ENCODE measurements at regions not wholly inside any gene's neighbourhood (a gene's known extent, or its start where the extent isn't known, plus 50 kb on each side); places are given as distances from the start of the nearest gene placed in this dataset.

DNA sequence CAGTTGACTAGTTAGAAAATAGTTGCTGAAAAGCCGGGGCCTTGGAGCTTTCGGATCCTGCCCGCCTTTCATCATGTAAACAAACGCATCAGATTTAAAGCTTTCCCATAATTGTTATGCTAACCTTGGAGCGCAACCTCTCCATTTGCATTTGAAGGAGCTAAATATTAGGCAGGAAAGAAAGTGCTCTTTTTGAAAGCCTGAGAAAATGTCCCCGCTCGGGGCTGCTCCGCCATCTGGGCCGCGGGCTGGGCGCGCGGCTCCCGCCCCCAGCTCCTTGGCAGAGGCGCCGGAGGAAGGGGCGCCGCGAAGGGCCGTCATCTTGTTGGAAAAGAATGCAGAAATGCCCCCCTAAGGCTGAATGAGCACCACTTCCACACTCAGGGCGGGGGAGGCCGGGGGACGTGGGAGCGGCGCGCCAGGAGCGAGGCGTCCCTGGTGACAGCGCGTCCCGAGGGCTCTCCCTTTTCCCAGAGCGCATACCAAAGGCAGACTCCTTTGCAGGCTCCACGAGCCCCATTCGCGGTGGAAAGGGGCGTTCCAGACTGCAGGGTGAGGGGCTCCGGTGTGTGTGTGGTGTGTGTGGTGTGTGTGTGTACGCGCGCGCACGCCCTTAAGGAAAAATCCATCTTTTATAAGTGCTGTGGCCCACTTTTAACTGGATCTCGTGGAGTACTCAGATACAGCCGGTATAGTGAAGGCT lies 145.6 kb upstream of the ID4 start:
- Histone ChIP-seq H3K4me1 (ENCODE audit: control insufficient read depth in 1 of 2, insufficient read depth in 2 of 2, low read length in 2 of 2) (no peaks in the 10 kb centered on the region), H3K36me3 (ENCODE audit: control insufficient read depth in 1 of 2, insufficient read depth in 2 of 2, low read length in 2 of 2) (no peaks in the 10 kb centered on the region), H3K27me3 (ENCODE audit: control insufficient read depth in 1 of 2, insufficient read depth in 2 of 2, low read length in 2 of 2) (peaks cover 9 to 14% of the 10 kb centered on the region in 2 donors), H3K4me3 (ENCODE audit: low read depth in 1 of 2, low read length in 2 of 2) (peak overlapping the region; percentile 36 to 38), H3K9me3 (ENCODE audit: control insufficient read depth in 1 of 2, low read length in 2 of 2) (no peaks in the 10 kb centered on the region), H3K9ac (ENCODE audit: low read depth in 1 of 2, low read length in 2 of 2) (no peak overlapping the region), H3K27ac (ENCODE audit: low read depth, low read length) (no peak overlapping the region)

DNA sequence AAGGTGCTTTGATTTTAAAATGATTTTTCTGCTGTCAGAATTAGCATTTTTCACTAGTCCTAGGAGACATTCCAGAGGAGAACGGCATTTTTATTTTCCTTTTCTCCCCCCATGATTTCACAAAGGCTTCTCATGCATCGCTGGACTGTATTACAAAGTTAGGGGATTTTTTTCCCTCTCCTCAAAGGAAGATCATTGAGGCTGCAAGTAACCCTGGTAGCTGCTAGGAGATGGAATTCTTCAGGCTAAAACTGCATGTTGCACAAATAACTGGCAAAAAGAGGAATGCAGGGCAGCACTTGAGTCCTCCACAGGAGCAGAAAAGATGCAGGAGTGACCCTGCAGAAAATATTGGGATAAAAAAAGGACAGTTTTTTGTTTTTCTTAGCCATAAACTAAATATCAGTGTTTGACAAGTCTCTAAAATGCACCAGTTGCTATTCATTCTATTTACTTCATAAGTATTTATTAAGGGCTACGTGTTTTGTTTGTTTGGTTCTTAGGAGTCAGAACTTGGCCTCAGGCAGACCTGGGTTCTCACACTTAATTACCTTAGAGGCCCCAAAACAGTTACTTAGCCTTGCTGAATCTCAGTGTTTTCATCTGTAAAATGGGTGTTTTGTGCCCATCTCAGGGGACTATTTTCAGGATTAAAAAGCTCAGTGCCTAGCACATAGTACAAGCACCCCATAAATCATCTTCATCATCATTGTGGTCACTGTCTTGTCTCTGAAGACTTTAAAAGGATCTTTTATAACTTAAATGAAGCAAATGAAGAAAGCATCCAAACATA lies 144.5 kb upstream of the ID4 start:
- H3K36me3 ChIP-seq (ENCODE audit: control insufficient read depth in 1 of 2, insufficient read depth in 2 of 2, low read length in 2 of 2): no peaks in the 10 kb centered on the region
- H3K9ac ChIP-seq (ENCODE audit: low read depth in 1 of 2, low read length in 2 of 2): no peak overlapping the region
- no peak overlapping the region for H3K4me3 ChIP-seq (ENCODE audit: low read depth in 1 of 2, low read length in 2 of 2)
- no peaks in the 10 kb centered on the region for H3K9me3 ChIP-seq (ENCODE audit: control insufficient read depth in 1 of 2, low read length in 2 of 2)
- no peaks in the 10 kb centered on the region for H3K4me1 ChIP-seq (ENCODE audit: control insufficient read depth in 1 of 2, insufficient read depth in 2 of 2, low read length in 2 of 2)
- peaks cover 9 to 14% of the 10 kb centered on the region in 2 donors for H3K27me3 ChIP-seq (ENCODE audit: control insufficient read depth in 1 of 2, insufficient read depth in 2 of 2, low read length in 2 of 2)
- no peak overlapping the region for H3K27ac ChIP-seq (ENCODE audit: low read depth, low read length)

DNA sequence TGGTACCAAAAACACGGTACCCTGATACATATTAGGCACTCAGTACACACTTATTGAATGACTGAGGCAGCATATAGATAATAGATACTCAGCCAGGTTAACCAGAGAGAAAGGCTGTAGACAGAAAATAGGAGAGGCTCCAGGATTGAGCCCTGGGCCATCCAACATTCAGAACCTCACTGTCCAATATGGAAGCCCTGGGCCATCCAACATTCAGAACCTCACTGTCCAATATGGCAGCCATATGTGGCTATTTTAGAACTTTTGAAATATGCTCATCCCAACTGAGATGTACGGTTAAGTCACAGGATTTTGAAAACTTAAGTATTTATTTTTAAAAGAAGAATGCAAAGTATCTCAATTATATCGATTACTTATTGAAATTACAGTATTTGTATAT lies 142.5 kb upstream of the ID4 start:
- peaks cover 9 to 14% of the 10 kb centered on the region in 2 donors for H3K27me3 ChIP-seq (ENCODE audit: control insufficient read depth in 1 of 2, insufficient read depth in 2 of 2, low read length in 2 of 2)
- H3K9ac ChIP-seq (ENCODE audit: low read depth in 1 of 2, low read length in 2 of 2): no peak overlapping the region
- H3K27ac ChIP-seq (ENCODE audit: low read depth, low read length): no peak overlapping the region
- no peaks in the 10 kb centered on the region for H3K4me1 ChIP-seq (ENCODE audit: control insufficient read depth in 1 of 2, insufficient read depth in 2 of 2, low read length in 2 of 2)
- no peak overlapping the region for H3K4me3 ChIP-seq (ENCODE audit: low read depth in 1 of 2, low read length in 2 of 2)
- no peaks in the 10 kb centered on the region for H3K9me3 ChIP-seq (ENCODE audit: control insufficient read depth in 1 of 2, low read length in 2 of 2)
- no peaks in the 10 kb centered on the region for H3K36me3 ChIP-seq (ENCODE audit: control insufficient read depth in 1 of 2, insufficient read depth in 2 of 2, low read length in 2 of 2)

DNA sequence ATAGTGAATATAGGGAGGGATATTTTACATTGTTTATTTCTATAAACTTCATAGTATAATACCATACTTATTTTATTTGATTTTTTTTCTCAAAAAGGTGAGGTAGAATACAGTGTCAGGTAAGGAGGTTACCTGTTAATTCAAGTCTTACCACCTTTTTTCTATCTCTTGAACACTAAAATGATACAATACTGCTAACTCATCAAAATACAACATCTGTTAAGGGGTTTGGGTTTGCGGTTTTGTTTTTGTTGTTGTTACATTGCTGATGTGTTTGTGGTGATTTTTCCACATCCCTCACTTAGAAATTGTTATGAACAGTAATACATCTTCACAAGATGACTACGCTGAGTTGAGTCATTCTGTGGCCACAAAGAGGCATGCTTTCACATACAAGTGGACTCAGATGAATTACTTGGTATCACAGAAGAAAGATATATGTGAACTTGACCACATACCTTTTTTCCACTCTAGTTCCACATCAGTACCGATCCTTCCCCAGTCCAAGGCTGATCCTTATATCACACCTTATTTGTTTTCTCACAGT lies 139.4 kb upstream of the ID4 start:
- no peaks in the 10 kb centered on the region for H3K36me3 ChIP-seq (ENCODE audit: control insufficient read depth in 1 of 2, insufficient read depth in 2 of 2, low read length in 2 of 2)
- H3K4me3 ChIP-seq (ENCODE audit: low read depth in 1 of 2, low read length in 2 of 2): no peak overlapping the region
- no peaks in the 10 kb centered on the region for H3K9me3 ChIP-seq (ENCODE audit: control insufficient read depth in 1 of 2, low read length in 2 of 2)
- no peak overlapping the region for H3K9ac ChIP-seq (ENCODE audit: low read depth in 1 of 2, low read length in 2 of 2)
- no peaks in the 10 kb centered on the region for H3K27me3 ChIP-seq (ENCODE audit: control insufficient read depth in 1 of 2, insufficient read depth in 2 of 2, low read length in 2 of 2)
- no peak overlapping the region for H3K27ac ChIP-seq (ENCODE audit: low read depth, low read length)
- no peaks in the 10 kb centered on the region for H3K4me1 ChIP-seq (ENCODE audit: control insufficient read depth in 1 of 2, insufficient read depth in 2 of 2, low read length in 2 of 2)

DNA sequence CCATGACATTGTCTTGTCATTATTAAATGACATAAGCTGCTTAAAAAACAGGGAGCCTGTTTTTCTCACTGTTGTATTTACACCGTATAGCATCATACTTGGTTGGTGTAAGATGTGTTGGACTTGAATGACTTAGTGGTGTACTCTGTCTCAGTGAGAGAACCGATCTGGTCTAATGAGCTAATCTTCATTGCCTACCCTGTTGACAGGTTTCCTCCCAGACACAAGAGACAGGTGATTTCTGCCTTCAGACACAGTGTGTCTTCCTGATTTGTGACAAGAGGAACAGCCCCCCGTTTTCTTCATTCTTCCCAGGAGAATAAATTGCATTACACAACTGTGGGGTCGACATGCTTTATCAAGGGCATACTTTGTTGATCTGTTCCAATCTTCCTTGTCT lies 137.2 kb upstream of the ID4 start:
- Histone ChIP-seq H3K36me3 (ENCODE audit: control insufficient read depth in 1 of 2, insufficient read depth in 2 of 2, low read length in 2 of 2) (no peaks in the 10 kb centered on the region), H3K27me3 (ENCODE audit: control insufficient read depth in 1 of 2, insufficient read depth in 2 of 2, low read length in 2 of 2) (no peaks in the 10 kb centered on the region), H3K4me1 (ENCODE audit: control insufficient read depth in 1 of 2, insufficient read depth in 2 of 2, low read length in 2 of 2) (no peaks in the 10 kb centered on the region), H3K9me3 (ENCODE audit: control insufficient read depth in 1 of 2, low read length in 2 of 2) (no peaks in the 10 kb centered on the region), H3K9ac (ENCODE audit: low read depth in 1 of 2, low read length in 2 of 2) (no peak overlapping the region), H3K4me3 (ENCODE audit: low read depth in 1 of 2, low read length in 2 of 2) (no peak overlapping the region), H3K27ac (ENCODE audit: low read depth, low read length) (no peak overlapping the region)

DNA sequence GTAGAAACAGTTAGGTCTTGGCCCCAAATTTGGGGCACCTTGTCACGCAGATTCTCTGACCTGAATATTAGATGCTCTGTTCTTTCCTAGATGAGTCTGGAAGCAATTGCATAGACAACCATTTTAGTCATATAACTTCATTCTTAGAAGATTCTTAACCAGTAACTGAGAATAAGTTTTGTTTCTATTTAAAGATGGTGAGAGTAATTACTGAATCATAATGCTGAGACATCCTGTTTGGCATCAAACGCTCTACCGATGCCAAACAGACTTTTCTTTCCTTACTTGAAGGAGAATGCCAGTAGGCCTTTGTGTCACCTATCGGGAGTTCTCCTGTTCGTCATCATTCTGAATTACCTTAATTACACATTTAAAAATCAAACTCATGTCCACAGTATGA lies 131.6 kb upstream of the ID4 start:
- Histone ChIP-seq H3K9ac (ENCODE audit: low read depth in 1 of 2, low read length in 2 of 2) (no peak overlapping the region), H3K4me3 (ENCODE audit: low read depth in 1 of 2, low read length in 2 of 2) (no peak overlapping the region), H3K27ac (ENCODE audit: low read depth, low read length) (no peak overlapping the region), H3K9me3 (ENCODE audit: control insufficient read depth in 1 of 2, low read length in 2 of 2) (no peaks in the 10 kb centered on the region), H3K4me1 (ENCODE audit: control insufficient read depth in 1 of 2, insufficient read depth in 2 of 2, low read length in 2 of 2) (no peaks in the 10 kb centered on the region), H3K27me3 (ENCODE audit: control insufficient read depth in 1 of 2, insufficient read depth in 2 of 2, low read length in 2 of 2) (no peaks in the 10 kb centered on the region), H3K36me3 (ENCODE audit: control insufficient read depth in 1 of 2, insufficient read depth in 2 of 2, low read length in 2 of 2) (no peaks in the 10 kb centered on the region)

DNA sequence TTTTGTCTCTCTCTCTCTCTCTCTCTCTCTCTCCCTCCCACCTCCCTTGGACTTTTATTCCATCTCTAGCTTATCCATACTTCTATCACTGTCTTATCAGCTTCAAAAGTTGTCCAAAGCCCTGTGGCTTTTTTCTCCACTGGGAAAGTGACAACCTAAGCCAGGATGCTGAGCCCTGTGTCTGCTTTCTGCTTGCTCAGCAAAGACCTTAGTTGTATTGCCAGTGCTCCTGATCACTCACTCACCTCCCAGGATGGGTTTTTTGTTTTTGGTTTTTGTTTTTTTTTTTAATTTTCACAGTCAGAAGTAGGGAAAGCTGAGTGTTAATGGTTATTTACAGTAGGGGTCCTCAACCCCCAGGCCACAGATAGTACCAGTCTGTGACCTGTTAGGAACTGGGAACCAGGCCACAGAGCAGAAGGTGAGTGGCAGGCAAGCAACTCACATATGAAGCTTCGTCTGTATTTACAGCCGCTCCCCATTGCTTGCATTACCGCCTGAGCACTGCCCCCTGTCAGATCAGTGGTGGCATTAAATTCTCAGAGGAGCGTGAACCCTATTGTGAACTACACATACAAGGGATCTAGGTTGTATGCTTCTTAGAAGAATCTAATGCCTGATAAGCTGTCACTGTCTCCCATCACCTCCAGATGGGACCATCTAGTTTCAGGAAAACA lies 125.0 kb upstream of the ID4 start:
- H3K9me3 ChIP-seq (ENCODE audit: control insufficient read depth in 1 of 2, low read length in 2 of 2): no peaks in the 10 kb centered on the region
- no peak overlapping the region for H3K4me3 ChIP-seq (ENCODE audit: low read depth in 1 of 2, low read length in 2 of 2)
- no peaks in the 10 kb centered on the region for H3K4me1 ChIP-seq (ENCODE audit: control insufficient read depth in 1 of 2, insufficient read depth in 2 of 2, low read length in 2 of 2)
- no peaks in the 10 kb centered on the region for H3K27me3 ChIP-seq (ENCODE audit: control insufficient read depth in 1 of 2, insufficient read depth in 2 of 2, low read length in 2 of 2)
- no peak overlapping the region for H3K27ac ChIP-seq (ENCODE audit: low read depth, low read length)
- H3K9ac ChIP-seq (ENCODE audit: low read depth in 1 of 2, low read length in 2 of 2): no peak overlapping the region
- H3K36me3 ChIP-seq (ENCODE audit: control insufficient read depth in 1 of 2, insufficient read depth in 2 of 2, low read length in 2 of 2): no peaks in the 10 kb centered on the region

DNA sequence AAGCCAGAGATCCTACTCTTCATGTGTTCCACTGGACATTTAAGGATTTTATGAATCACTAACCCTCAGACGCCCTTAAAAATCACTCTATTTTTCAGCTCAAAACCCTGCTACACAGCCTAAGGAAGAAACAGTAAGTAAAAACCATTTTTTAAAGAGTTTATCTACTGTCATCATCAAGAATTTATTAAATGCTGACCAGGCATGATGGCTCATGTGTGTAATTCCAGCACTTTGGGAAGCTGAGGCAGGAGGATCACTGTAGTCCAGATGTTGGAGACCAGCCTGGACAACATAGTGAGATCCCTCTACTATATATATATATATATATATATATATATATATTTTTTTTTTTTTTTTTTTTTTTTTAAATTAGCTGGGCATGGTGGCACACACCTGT lies 124.2 kb upstream of the ID4 start:
- H3K9me3 ChIP-seq (ENCODE audit: control insufficient read depth in 1 of 2, low read length in 2 of 2): no peaks in the 10 kb centered on the region
- no peaks in the 10 kb centered on the region for H3K4me1 ChIP-seq (ENCODE audit: control insufficient read depth in 1 of 2, insufficient read depth in 2 of 2, low read length in 2 of 2)
- no peak overlapping the region for H3K9ac ChIP-seq (ENCODE audit: low read depth in 1 of 2, low read length in 2 of 2)
- no peak overlapping the region for H3K27ac ChIP-seq (ENCODE audit: low read depth, low read length)
- no peaks in the 10 kb centered on the region for H3K36me3 ChIP-seq (ENCODE audit: control insufficient read depth in 1 of 2, insufficient read depth in 2 of 2, low read length in 2 of 2)
- H3K4me3 ChIP-seq (ENCODE audit: low read depth in 1 of 2, low read length in 2 of 2): no peak overlapping the region
- no peaks in the 10 kb centered on the region for H3K27me3 ChIP-seq (ENCODE audit: control insufficient read depth in 1 of 2, insufficient read depth in 2 of 2, low read length in 2 of 2)

DNA sequence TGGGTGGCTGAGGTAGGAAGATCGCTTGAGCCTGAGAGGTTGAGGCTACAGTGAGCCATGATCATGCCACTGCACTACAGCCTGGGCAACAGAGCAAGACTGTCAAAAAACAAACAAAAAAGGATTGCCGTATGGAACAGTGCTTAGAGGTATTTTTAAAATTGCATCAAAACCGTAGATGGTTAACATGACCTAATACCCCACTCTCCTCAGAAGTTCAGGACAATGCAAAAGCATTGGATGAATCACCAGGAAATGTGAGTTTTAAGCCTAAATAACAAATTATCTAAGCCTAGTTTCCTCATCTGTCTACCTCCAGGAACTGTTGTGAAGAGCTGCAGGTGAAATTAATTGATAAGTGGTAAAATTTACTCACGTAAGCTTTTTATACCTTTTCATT lies 123.8 kb upstream of the ID4 start:
- Histone ChIP-seq H3K4me3 (ENCODE audit: low read depth in 1 of 2, low read length in 2 of 2) (no peak overlapping the region), H3K36me3 (ENCODE audit: control insufficient read depth in 1 of 2, insufficient read depth in 2 of 2, low read length in 2 of 2) (no peaks in the 10 kb centered on the region), H3K27ac (ENCODE audit: low read depth, low read length) (no peak overlapping the region), H3K27me3 (ENCODE audit: control insufficient read depth in 1 of 2, insufficient read depth in 2 of 2, low read length in 2 of 2) (no peaks in the 10 kb centered on the region), H3K4me1 (ENCODE audit: control insufficient read depth in 1 of 2, insufficient read depth in 2 of 2, low read length in 2 of 2) (no peaks in the 10 kb centered on the region), H3K9ac (ENCODE audit: low read depth in 1 of 2, low read length in 2 of 2) (no peak overlapping the region), H3K9me3 (ENCODE audit: control insufficient read depth in 1 of 2, low read length in 2 of 2) (no peaks in the 10 kb centered on the region)

DNA sequence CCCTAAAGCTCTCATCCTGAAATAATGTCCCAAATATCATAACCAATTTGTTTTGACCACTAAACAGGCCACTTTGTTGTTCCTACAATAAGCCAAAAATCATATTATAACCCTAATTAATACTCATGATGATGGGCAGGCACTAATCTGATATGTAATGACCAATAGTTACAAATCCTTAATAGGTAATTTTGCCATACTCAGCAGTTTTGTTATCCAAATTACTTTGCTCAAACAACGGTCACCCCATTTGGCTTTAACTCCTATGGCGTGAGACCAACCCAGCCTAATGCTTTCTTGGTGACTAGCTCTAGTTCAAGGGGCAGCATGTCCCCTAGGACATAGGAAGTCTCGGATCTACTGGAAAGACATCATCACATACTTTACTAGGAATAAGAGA lies 123.2 kb upstream of the ID4 start:
- H3K4me3 ChIP-seq (ENCODE audit: low read depth in 1 of 2, low read length in 2 of 2): no peak overlapping the region
- no peaks in the 10 kb centered on the region for H3K9me3 ChIP-seq (ENCODE audit: control insufficient read depth in 1 of 2, low read length in 2 of 2)
- H3K27me3 ChIP-seq (ENCODE audit: control insufficient read depth in 1 of 2, insufficient read depth in 2 of 2, low read length in 2 of 2): no peaks in the 10 kb centered on the region
- no peak overlapping the region for H3K27ac ChIP-seq (ENCODE audit: low read depth, low read length)
- H3K9ac ChIP-seq (ENCODE audit: low read depth in 1 of 2, low read length in 2 of 2): no peak overlapping the region
- H3K36me3 ChIP-seq (ENCODE audit: control insufficient read depth in 1 of 2, insufficient read depth in 2 of 2, low read length in 2 of 2): no peaks in the 10 kb centered on the region
- no peaks in the 10 kb centered on the region for H3K4me1 ChIP-seq (ENCODE audit: control insufficient read depth in 1 of 2, insufficient read depth in 2 of 2, low read length in 2 of 2)
